Liver (tissue), 8 donors: ENCODE measurements at regions not wholly inside any gene's neighbourhood (a gene's known extent, or its start where the extent isn't known, plus 50 kb on each side); places are given as distances from the start of the nearest gene placed in this dataset.

ENCODE experiments used
- DNase-seq: peaks from one replicate; pipeline ENCODE4 v3.0.0-alpha.2; 2017; ENCODE audit warnings: low spot score
- H3K27ac ChIP-seq, 2 donors: one replicate each; pipeline ENCODE4 v1.7.0; 2013; ENCODE audit warnings: inconsistent platforms in 2 of 2, low read length in 2 of 2, control low read depth in 1 of 2, low read depth in 1 of 2, mild to moderate bottlenecking in 1 of 2
- H3K27me3 ChIP-seq, 4 donors: one replicate each; pipeline versions ENCODE4 v1.6.1 to v1.7.0; 2013; ENCODE audit warnings: low read length in 3 of 4, inconsistent platforms in 1 of 4, mild to moderate bottlenecking in 1 of 4, moderate library complexity in 1 of 4; ENCODE audit not compliant: control insufficient read depth in 4 of 4, insufficient read depth in 4 of 4
- H3K36me3 ChIP-seq, 4 donors: one replicate each; pipeline versions ENCODE4 v1.6.1 to v1.7.0; 2013; ENCODE audit warnings: low read length in 3 of 4, mild to moderate bottlenecking in 3 of 4, low read depth in 1 of 4, moderate library complexity in 1 of 4; ENCODE audit not compliant: control insufficient read depth in 4 of 4, insufficient read depth in 3 of 4
- H3K4me1 ChIP-seq, 4 donors: one replicate each; pipeline versions ENCODE4 v1.6.1 to v1.7.0; 2013; ENCODE audit warnings: low read length in 3 of 4, mild to moderate bottlenecking in 3 of 4, moderate library complexity in 1 of 4; ENCODE audit not compliant: control insufficient read depth in 4 of 4, insufficient read depth in 4 of 4
- H3K4me3 ChIP-seq, 3 donors: one replicate each; pipeline versions ENCODE4 v1.6.1 to v1.7.0; 2013; ENCODE audit warnings: low read length in 3 of 3, control low read depth in 1 of 3, low read depth in 1 of 3, mild to moderate bottlenecking in 1 of 3
- H3K9ac ChIP-seq, 2 donors: one replicate each; pipeline ENCODE4 v1.7.0; 2013; ENCODE audit warnings: low read length in 2 of 2, mild to moderate bottlenecking in 2 of 2, moderate library complexity in 2 of 2, control low read depth in 1 of 2, low read depth in 1 of 2
- H3K9me3 ChIP-seq, 4 donors: one replicate each; pipeline versions ENCODE4 v1.6.1 to v1.7.0; 2013; ENCODE audit warnings: low read length in 3 of 4; ENCODE audit not compliant: control insufficient read depth in 4 of 4
- ATF3 ChIP-seq: IDR thresholded peaks from 2 replicates; pipeline ENCODE4 v1.6.1; 2016; ENCODE audit warnings: antibody characterized with exemption
- EGR1 ChIP-seq, 2 donors: IDR thresholded peaks; 2 replicates each; pipeline ENCODE4 v1.6.1; 2016 to 2018; ENCODE audit warnings: antibody characterized with exemption in 2 of 2, low read depth in 2 of 2
- FOXA1 ChIP-seq: IDR thresholded peaks from 2 replicates; pipeline ENCODE4 v1.6.1; 2016; ENCODE audit warnings: antibody characterized with exemption
- FOXA2 ChIP-seq: IDR thresholded peaks from 2 replicates; pipeline ENCODE4 v1.6.1; 2016; ENCODE audit warnings: antibody characterized with exemption
- GABPA ChIP-seq, 2 donors: IDR thresholded peaks in 1 of 2; conservative IDR thresholded peaks in 1 of 2; 2 replicates each; pipeline ENCODE4 v1.6.1; 2016; ENCODE audit warnings: antibody characterized with exemption in 2 of 2, mild to moderate bottlenecking in 1 of 2, moderate library complexity in 1 of 2
- HNF4A ChIP-seq, 2 donors: conservative IDR thresholded peaks; 2 replicates each; pipeline ENCODE4 v1.6.1; 2016; ENCODE audit warnings: antibody characterized with exemption in 2 of 2, mild to moderate bottlenecking in 2 of 2
- HNF4G ChIP-seq: IDR thresholded peaks from 2 replicates; pipeline ENCODE4 v1.6.1; 2016; ENCODE audit warnings: antibody characterized with exemption
- JUND ChIP-seq, 2 donors: IDR thresholded peaks; 2 replicates each; pipeline ENCODE4 v1.6.1; 2016; ENCODE audit warnings: antibody characterized with exemption in 2 of 2
- NR2F2 ChIP-seq: IDR thresholded peaks from 2 replicates; pipeline ENCODE4 v1.6.1; 2016; ENCODE audit warnings: antibody characterized with exemption
- RAD21 ChIP-seq, 2 donors: IDR thresholded peaks; 2 replicates each; pipeline ENCODE4 v1.6.1; 2016; ENCODE audit warnings: antibody characterized with exemption in 2 of 2, mild to moderate bottlenecking in 2 of 2
- REST ChIP-seq: IDR thresholded peaks from 2 replicates; pipeline ENCODE4 v1.6.1; 2016; ENCODE audit warnings: antibody characterized with exemption, mild to moderate bottlenecking
- RXRA ChIP-seq, 2 donors: IDR thresholded peaks; 2 replicates each; pipeline ENCODE4 v1.6.1; 2017 to 2018; ENCODE audit warnings: antibody characterized with exemption in 2 of 2, mild to moderate bottlenecking in 1 of 2
- SP1 ChIP-seq: IDR thresholded peaks from 2 replicates; pipeline ENCODE4 v1.6.1; 2018; ENCODE audit warnings: antibody characterized with exemption, mild to moderate bottlenecking
- TAF1 ChIP-seq: conservative IDR thresholded peaks from 2 replicates; pipeline ENCODE4 v1.6.1; 2016; ENCODE audit warnings: antibody characterized with exemption, mild to moderate bottlenecking
- YY1 ChIP-seq: IDR thresholded peaks from 2 replicates; pipeline ENCODE4 v1.6.1; 2016; ENCODE audit warnings: antibody characterized with exemption, mild to moderate bottlenecking
- ZBTB33 ChIP-seq: IDR thresholded peaks from 2 replicates; pipeline ENCODE4 v1.6.1; 2016; ENCODE audit warnings: antibody characterized with exemption
- WGBS: extraction: QIAGEN DNeasy Blood & Tissue Kit; methylation state at CpG from one replicate; pipeline ENCODE4 v1.1.7; 2013; 5-methylcytosine and 5-hydroxymethylcytosine counted together
- TF ChIP-seq, protein P1 (sequence below): fragments of 150-350 bp; IDR thresholded peaks from 2 replicates; pipeline ENCODE4 v1.5.1; 2017; ENCODE audit warnings: improper control_type of control experiment, low read depth, low read length; ENCODE audit not compliant: missing input control
- TF ChIP-seq, protein P2 (sequence below): IDR thresholded peaks from 2 replicates; pipeline ENCODE4 v1.6.1; 2016; ENCODE audit warnings: antibody characterized with exemption
- donor health status: healthy.
- donor health status: healthy.
- donor health status: healthy.
- donor health status: healthy.
- donor health status: healthy.

GRCh38 chr5:30734118-30734517, 459.4 kb upstream of the CDH6 start:
- H3K4me3 ChIP-seq, result no peak overlapping the region
- H3K9me3 ChIP-seq, result peaks cover 0 to under 1% (median 0%) of the 10 kb centered on the region in 4 donors
- TF ChIP-seq NR2F2, result no peak
- no peak for TF ChIP-seq RXRA (IDR thresholded peaks at IDR 0.05)
- TF ChIP-seq YY1, result no peak
- TF ChIP-seq, protein P1, sequence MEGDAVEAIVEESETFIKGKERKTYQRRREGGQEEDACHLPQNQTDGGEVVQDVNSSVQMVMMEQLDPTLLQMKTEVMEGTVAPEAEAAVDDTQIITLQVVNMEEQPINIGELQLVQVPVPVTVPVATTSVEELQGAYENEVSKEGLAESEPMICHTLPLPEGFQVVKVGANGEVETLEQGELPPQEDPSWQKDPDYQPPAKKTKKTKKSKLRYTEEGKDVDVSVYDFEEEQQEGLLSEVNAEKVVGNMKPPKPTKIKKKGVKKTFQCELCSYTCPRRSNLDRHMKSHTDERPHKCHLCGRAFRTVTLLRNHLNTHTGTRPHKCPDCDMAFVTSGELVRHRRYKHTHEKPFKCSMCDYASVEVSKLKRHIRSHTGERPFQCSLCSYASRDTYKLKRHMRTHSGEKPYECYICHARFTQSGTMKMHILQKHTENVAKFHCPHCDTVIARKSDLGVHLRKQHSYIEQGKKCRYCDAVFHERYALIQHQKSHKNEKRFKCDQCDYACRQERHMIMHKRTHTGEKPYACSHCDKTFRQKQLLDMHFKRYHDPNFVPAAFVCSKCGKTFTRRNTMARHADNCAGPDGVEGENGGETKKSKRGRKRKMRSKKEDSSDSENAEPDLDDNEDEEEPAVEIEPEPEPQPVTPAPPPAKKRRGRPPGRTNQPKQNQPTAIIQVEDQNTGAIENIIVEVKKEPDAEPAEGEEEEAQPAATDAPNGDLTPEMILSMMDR, result no peak
- TF ChIP-seq REST, result no peak
- TF ChIP-seq, protein P2, sequence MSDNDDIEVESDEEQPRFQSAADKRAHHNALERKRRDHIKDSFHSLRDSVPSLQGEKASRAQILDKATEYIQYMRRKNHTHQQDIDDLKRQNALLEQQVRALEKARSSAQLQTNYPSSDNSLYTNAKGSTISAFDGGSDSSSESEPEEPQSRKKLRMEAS, result no peak
- TF ChIP-seq ATF3, result no peak
- no peak for TF ChIP-seq RAD21 (IDR thresholded peaks at IDR 0.05)
- no peak for TF ChIP-seq GABPA (IDR thresholded peaks at IDR 0.05 in 1 of 2, conservative IDR thresholded peaks at IDR 0.05 in 1 of 2)
- H3K27ac ChIP-seq, result no peak overlapping the region
- DNase-seq, result no peak
- H3K4me1 ChIP-seq, result no peaks in the 10 kb centered on the region
- H3K36me3 ChIP-seq, result no peaks in the 10 kb centered on the region
- H3K27me3 ChIP-seq, result no peaks in the 10 kb centered on the region
- 88% methylated on average over 4 of the region's 4 CpGs for WGBS
- H3K9ac ChIP-seq, result no peak overlapping the region

DNA sequence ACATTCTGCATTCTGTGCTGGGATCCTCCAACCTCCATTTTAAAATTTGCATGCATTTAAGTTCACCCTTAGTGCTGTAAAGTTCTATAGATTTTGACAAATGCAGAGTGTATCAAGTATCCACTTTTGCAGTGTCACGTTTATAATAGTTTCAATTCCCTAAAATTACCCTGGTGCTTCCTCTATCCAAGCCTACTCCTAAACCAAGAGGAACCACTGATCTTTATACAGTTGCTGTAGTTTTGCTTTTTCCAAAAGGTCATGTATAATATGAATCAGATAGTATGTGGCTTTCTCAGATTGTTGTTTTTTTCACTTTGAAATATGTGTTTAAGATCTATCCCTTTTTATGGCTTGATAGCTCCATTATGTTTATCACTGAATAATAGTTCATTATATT, 468.4 kb upstream of the CDH6 start:
- H3K36me3 ChIP-seq, result no peaks in the 10 kb centered on the region
- no peak overlapping the region for H3K9ac ChIP-seq
- H3K4me3 ChIP-seq, result no peak overlapping the region
- H3K27me3 ChIP-seq, result peaks cover 0 to 2% (median 0%) of the 10 kb centered on the region in 4 donors
- H3K27ac ChIP-seq, result no peak overlapping the region
- DNase-seq, result no peak
- no peaks in the 10 kb centered on the region for H3K4me1 ChIP-seq
- TF ChIP-seq NR2F2, result no peak
- TF ChIP-seq REST, result no peak
- no peak for TF ChIP-seq HNF4A (conservative IDR thresholded peaks at IDR 0.05)
- no peak for TF ChIP-seq FOXA1
- TF ChIP-seq EGR1 (IDR thresholded peaks at IDR 0.05; ENCODE audit: low read depth in 2 of 2), result no peak
- TF ChIP-seq GABPA (IDR thresholded peaks at IDR 0.05 in 1 of 2, conservative IDR thresholded peaks at IDR 0.05 in 1 of 2), result no peak
- no peak for TF ChIP-seq RXRA (IDR thresholded peaks at IDR 0.05)
- no peak for TF ChIP-seq HNF4G
- TF ChIP-seq ZBTB33, result no peak
- no peak for TF ChIP-seq RAD21 (IDR thresholded peaks at IDR 0.05)
- no peak for TF ChIP-seq YY1
- TF ChIP-seq SP1, result no peak
- TF ChIP-seq FOXA2, result no peak
- TF ChIP-seq TAF1, result no peak
- TF ChIP-seq, protein P1, result no peak
- TF ChIP-seq JUND (IDR thresholded peaks at IDR 0.05), result no peak
- TF ChIP-seq, protein P2, result no peak
- peaks cover 0 to 4% (median 0%) of the 10 kb centered on the region in 4 donors for H3K9me3 ChIP-seq
- WGBS, result 68% methylated on average over 1 of the region's 1 CpG
